HG03521 (cell line): ENCODE measurements at regions not wholly inside any gene's neighbourhood (a gene's known extent, or its start where the extent isn't known, plus 50 kb on each side); places are given as distances from the start of the nearest gene placed in this dataset.
"Not testable (repeated sequence)": the region's sequence is repeated elsewhere in the genome, so short reads cannot be mapped to it uniquely, and the experiment has no call there.

Experiments
- ATAC-seq: cut with Tn5 transposase; IDR thresholded peaks from one replicate; pipeline ENCODE4 v1.9.1; 2021; ENCODE audit warnings: mild to moderate bottlenecking, moderate library complexity; ENCODE audit not compliant: unreplicated experiment

DNA sequence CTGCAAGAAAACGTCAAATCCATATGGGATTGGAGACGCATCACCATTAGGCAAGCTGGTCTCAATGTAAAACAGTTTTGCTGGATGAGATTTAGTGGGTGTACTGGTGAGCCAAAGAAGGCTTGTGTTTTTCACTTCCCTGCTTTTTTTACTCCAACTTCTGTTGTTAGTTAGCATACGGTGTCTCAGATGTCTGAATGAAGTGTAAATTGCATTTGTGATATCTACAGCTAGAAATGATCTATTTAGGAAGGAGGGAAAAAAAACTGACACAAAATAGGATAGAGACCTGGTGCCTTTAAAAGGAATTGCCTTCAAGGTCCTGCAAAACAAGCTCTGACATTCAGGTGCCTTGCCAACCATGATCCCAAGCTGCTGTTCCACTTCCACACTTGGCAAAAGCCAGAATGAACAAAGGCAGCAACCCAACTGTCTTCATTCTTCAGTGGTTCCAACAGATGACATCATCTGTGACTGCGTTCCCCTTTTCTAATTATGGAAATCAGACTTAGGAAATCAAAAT is 104.2 kb upstream of the RAI14 start:
- ATAC-seq: no peak

- no peak for ATAC-seq
These were observed 103.4 kb upstream of the RAI14 start for GRCh38 chr5:34552686-34553085.

DNA sequence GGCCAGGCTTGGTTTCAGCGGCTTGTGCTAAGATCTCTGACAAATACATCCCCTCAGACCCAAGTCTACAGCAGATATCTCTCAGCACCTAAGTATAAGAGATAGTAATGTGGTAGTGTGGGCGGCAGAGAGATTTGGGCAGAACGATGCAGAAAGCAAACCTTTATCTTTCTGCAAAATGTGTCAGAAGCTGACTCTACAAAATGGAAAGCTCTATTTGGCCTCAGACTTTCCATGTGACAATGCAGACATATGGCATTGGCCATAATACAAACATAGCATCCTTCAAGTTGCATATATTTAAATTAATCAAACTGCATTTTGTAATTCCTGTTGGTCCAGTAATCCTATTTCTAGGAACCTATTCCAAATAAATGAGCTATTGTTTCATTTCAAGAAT is 102.5 kb upstream of the RAI14 start:
- no peak for ATAC-seq

DNA sequence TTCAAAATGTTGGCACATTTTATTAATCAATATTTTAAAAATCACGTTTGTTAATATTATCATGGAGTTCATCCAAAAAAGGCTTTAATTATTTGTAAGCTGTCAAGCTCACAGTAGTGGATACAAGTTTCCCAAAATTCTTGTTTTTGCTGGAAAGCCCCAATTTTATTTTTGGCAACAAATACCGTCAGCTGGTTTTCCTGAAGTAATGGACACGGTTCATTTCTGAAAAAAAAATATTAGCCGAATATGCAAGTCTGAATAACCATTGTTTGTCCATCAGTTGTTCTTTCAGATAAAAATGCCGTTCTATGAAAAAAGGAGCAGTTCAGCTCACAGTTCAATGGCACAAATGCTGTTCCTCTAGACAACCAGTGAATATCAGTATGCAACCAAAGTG is 101.5 kb upstream of the RAI14 start:
- no peak for ATAC-seq

DNA sequence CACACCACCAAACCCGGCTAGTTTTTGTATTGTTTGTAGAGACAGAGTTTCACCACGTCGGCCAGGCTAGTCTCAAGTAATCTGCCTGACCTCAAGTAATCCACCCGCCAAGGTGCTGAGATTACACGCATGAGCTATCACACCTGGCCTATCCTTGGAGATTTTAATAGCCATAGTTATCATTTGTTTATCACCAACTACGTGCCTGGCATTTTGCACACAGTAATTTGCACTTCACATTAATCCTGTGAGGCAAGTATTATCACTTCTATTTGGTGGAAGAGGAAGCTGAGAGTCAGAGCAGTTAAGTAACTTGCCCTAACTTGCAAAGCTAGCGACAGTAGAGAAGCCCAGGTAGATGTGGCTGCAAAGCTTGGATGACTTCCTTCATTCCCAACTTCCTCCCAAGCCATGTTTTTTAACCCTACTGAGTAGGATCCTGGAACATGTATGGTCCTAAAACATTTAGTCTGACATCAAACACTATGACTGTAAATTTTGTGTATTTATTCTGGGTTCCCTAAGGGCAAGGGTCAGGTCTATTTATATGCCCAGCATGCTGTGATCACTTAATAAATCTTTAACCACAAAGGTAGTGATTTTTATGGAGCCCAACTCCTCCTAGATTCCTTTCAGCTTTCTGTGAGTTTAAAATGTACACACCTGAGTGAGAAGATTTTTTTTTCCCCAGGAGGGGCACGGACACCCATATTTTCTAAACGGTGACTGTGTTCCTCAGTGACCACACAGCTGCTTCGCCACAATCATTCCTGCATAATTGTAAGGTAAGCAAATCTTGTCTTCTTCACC is 100.2 kb upstream of the RAI14 start:
- ATAC-seq: no peak

GRCh38 chr5:34556509-34556782 is 99.7 kb upstream of the RAI14 start:
- ATAC-seq: no peak

DNA sequence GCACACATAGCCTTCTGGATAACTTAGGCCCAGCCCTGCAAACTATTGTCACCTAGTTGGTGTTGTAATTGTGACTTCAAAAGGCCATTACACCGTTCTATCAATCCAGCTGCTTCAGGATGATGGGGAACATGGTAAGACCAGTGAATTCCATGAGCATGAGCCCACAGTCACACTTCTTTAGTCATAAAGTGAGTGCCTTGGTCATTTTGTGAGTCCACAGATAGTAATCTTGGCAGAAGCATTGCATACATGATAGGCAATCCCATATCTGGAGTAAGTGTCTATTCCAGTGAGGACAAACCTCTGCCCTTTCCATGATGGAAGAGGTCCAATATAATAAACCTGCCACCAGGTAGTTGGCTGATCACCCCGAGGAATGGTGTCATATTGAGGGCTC is 94.5 kb upstream of the RAI14 start:
- not testable (repeated sequence) for ATAC-seq

GRCh38 chr5:34562791-34563190 is 93.3 kb upstream of the RAI14 start:
- no peak for ATAC-seq

DNA sequence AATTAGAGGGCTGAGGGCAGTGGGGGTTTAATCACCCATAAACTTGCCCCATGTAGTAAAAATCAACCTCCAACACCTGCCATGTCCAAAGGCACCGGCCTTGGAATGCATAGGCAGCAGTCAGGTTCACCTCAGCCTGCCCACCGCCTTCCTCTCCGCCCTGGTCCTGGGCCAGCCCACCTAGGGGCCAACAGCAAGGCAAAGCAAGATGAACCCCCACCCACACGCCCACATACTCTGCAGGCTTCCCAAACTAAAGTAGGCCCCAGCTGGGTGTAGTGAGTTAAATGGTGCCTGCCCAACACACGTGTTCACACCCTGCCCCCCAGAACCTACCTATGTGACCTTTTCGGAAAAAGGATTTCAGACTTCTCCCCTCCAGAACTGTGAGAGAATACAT is 92.9 kb upstream of the RAI14 start:
- no peak for ATAC-seq

- ATAC-seq: no peak
These were observed 92.0 kb upstream of the RAI14 start for GRCh38 chr5:34563931-34564709.

GRCh38 chr5:34564710-34565235 is 91.4 kb upstream of the RAI14 start:
- ATAC-seq: no peak

GRCh38 chr5:34570143-34570542 is 86.0 kb upstream of the RAI14 start:
- no peak for ATAC-seq

DNA sequence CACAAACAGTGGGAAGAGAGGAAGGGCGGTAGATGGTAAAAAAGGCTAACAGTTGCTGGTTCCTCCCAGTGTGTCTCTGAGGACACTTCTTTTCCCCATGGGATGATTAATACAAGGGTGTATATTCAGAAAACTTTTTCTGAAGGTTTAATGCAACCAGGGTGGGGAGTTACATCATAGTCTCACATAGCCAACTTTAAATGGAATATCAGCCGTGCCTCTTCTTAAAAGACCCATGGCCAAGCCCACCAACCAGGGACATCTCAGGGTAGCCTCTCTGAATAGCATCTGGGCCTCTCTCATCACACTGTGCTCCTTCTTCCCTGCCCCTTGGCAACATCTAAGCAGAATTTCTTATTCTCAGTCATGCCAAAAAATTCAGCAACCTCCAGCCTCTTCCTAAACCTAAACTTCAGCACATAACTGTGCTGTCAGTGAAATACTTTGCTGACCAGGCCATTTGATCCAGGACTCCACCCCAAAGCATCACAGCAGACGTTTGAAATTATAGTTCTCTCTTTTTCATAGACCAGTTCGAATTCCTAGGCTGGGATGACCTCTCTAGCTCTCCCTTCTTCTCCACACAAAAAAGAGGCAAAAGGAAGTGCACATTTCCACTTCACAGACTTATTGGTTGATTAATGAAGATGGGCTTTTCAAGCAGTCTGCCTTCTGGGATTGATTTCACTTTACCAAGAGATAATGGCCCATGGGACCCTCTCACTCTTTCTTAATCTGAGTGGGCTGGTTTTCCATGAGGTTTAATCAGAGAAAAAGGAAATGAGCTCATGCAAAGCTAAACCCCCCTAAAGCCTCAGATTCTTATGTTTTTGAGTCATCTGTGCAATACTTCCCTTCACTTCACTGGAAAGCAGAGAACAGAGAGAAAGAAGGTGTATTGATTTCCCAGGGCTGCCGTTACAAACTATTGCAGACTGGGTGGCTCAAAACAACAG is 85.1 kb upstream of the RAI14 start:
- no peak for ATAC-seq

DNA sequence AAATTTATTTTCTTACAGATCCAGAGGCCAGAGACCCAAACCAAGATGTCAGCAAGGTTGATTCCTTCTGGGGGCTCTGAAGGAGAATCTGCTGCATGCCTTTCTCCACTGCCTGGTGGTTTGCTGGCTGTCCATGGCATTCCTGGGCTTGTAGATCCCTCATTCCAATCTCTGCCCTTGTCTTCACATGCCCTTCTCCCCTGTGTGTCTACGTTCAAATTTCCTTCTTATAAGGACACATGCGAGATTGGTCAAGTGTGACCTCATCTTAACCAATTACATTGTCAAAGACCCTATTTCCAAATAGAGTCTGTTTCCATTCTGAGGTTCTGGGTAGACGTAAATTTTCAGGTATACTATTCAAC is 84.5 kb upstream of the RAI14 start:
- ATAC-seq: no peak

DNA sequence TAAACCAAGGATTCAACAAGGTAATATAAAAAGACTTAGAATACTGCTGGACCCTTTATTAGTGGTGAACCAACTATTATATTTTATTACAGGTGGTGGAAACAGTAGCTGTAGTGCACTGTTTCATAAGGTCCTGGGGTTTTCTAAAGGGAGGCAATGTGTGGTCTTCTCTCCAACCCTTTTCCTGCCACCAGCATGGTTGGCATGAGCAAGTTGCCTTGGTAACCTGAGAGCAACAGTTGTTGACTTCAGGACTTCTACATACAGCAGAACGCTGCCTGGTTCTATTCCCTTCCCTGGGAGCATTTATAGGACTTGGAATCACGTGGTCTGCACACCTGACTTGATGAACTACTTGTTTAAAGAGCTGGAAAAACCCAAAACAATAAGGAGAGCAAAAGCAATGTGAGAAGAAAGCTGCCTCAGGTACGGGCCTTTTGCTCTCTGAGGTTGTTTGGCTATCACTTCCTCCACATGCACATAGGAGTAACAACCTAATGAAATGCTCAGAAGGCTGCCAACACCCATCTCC is 81.1 kb upstream of the RAI14 start:
- no peak for ATAC-seq

- no peak for ATAC-seq
These were observed 79.0 kb upstream of the RAI14 start for GRCh38 chr5:34576891-34577666.

DNA sequence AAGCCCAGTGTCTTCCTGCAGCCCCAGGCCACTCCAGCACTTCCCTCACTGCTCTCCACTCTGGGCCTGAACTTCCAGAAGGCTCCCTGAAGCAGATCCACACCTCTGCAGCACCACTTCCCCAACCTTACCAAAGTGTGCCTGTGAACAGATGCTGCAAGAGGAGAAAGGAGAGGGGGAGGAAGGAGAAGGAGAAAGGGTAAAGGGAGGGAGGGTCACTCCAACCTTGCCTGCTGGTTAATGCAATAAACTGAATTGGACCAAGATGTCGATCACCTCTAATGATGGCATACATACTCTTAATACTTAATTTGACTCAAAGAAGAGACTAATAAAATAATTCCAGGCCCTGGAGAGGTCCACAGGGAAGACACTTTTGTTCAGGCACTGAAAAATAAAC is 77.2 kb upstream of the RAI14 start:
- no peak for ATAC-seq

GRCh38 chr5:34580983-34581382 is 75.1 kb upstream of the RAI14 start:
- ATAC-seq: no peak

DNA sequence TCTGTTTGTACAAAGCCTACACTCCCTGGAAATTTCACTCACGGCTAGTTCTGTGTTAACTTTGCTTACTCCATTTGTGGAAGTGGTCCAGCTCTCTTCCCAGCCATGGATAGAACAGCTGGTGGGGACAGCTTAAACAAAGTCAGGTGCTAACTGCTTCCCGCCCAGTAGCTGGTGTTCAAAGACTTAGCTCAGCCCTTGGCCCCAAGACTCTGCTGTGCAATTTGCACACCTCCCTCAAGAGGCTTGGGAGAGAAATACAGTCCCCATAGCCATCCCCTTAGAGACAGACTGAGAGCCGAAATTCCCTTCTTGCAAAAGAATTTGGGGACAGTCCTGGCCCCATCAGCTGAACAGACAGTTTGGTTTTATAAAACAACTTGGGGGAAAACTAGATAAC is 73.8 kb upstream of the RAI14 start:
- ATAC-seq: no peak

- ATAC-seq: no peak
These were observed 73.0 kb upstream of the RAI14 start for GRCh38 chr5:34583167-34583566.
